ENCODE measurements at regions not wholly inside any gene's neighbourhood (a gene's known extent, or its start where the extent isn't known, plus 50 kb on each side); places are given as distances from the start of the nearest gene placed in this dataset.
A peak's percentile ranks its signal among the peaks of the same experiment; 100 is the strongest.
"Not testable (repeated sequence)": the region's sequence is repeated elsewhere in the genome, so short reads cannot be mapped to it uniquely, and the experiment has no call there.

- intact Hi-C loops (cut with DNase I) = no loop called here
- no peak for ATAC-seq (ENCODE audit: poor library complexity)
- no peak for DNase-seq
Observed at GRCh38 chr1:213511173-213511572, 460.1 kb downstream of the RPS6KC1 start.

- no peak for ATAC-seq (ENCODE audit: poor library complexity)
- DNase-seq = no peak
- intact Hi-C loops (cut with DNase I) = no loop called here
Observed at GRCh38 chr1:213512316-213512715, 461.3 kb downstream of the RPS6KC1 start.

GRCh38 chr1:213513006-213513405, 462.0 kb downstream of the RPS6KC1 start:
- DNase-seq = no peak
- no peak for ATAC-seq (ENCODE audit: poor library complexity)
- intact Hi-C loops (cut with DNase I) = no loop called here

- ATAC-seq (ENCODE audit: poor library complexity); intact Hi-C loops (cut with DNase I); DNase-seq: not testable (repeated sequence)
Observed at GRCh38 chr1:213514408-213515179, 463.6 kb downstream of the RPS6KC1 start.

GRCh38 chr1:213519098-213519497, 468.1 kb downstream of the RPS6KC1 start:
- intact Hi-C loops (cut with DNase I) = no loop called here
- DNase-seq (no peak), ATAC-seq (ENCODE audit: poor library complexity) (no peak)

- intact Hi-C loops (cut with DNase I) = no loop called here
- DNase-seq (no peak), ATAC-seq (ENCODE audit: poor library complexity) (no peak)
Observed at GRCh38 chr1:213521206-213521605, 466.6 kb upstream of the PROX1 start.

GRCh38 chr1:213523781-213524398, 463.9 kb upstream of the PROX1 start:
- ATAC-seq (ENCODE audit: poor library complexity) (peak; percentile 89), DNase-seq (peak; percentile 44)
- intact Hi-C loops (cut with DNase I) = no loop called here

- intact Hi-C loops (cut with DNase I) = no loop called here
- ATAC-seq (ENCODE audit: poor library complexity) (no peak), DNase-seq (no peak)
Observed at GRCh38 chr1:213526306-213526705, 461.5 kb upstream of the PROX1 start.

GRCh38 chr1:213530611-213531320, 457.0 kb upstream of the PROX1 start:
- DNase-seq (no peak), ATAC-seq (ENCODE audit: poor library complexity) (peak; percentile 82)
- intact Hi-C loops (cut with DNase I) = no loop called here

GRCh38 chr1:213531369-213532310, 456.1 kb upstream of the PROX1 start:
- intact Hi-C loops (cut with DNase I) = no loop called here
- no peak for DNase-seq
- ATAC-seq (ENCODE audit: poor library complexity) = no peak

GRCh38 chr1:213533125-213533524, 454.6 kb upstream of the PROX1 start:
- intact Hi-C loops (cut with DNase I) = no loop called here
- DNase-seq (no peak), ATAC-seq (ENCODE audit: poor library complexity) (no peak)

- DNase-seq (no peak), ATAC-seq (ENCODE audit: poor library complexity) (no peak)
- intact Hi-C loops (cut with DNase I) = no loop called here
Observed at GRCh38 chr1:213535679-213536078, 452.1 kb upstream of the PROX1 start.

GRCh38 chr1:213538251-213538650, 449.5 kb upstream of the PROX1 start:
- ATAC-seq (ENCODE audit: poor library complexity) (no peak), DNase-seq (no peak)
- intact Hi-C loops (cut with DNase I) = no loop called here

GRCh38 chr1:213539464-213539863, 448.3 kb upstream of the PROX1 start:
- ATAC-seq (ENCODE audit: poor library complexity) (no peak), DNase-seq (no peak)
- intact Hi-C loops (cut with DNase I) = no loop called here

GRCh38 chr1:213541641-213542040, 446.1 kb upstream of the PROX1 start:
- ATAC-seq (ENCODE audit: poor library complexity) (no peak), DNase-seq (no peak)
- intact Hi-C loops (cut with DNase I) = no loop called here

- DNase-seq; intact Hi-C loops (cut with DNase I); ATAC-seq (ENCODE audit: poor library complexity): not testable (repeated sequence)
Observed at GRCh38 chr1:213545181-213545580, 442.6 kb upstream of the PROX1 start.

- DNase-seq = no peak
- intact Hi-C loops (cut with DNase I) = no loop called here
Observed at GRCh38 chr1:213549982-213550381, 437.8 kb upstream of the PROX1 start.

GRCh38 chr1:213550804-213551203, 437.0 kb upstream of the PROX1 start:
- ATAC-seq (ENCODE audit: poor library complexity) (no peak), DNase-seq (no peak)
- intact Hi-C loops (cut with DNase I) = no loop called here

More at GRCh38 chr1:213549982-213550381, 437.8 kb upstream of the PROX1 start:
- peak; percentile 67 for ATAC-seq (ENCODE audit: poor library complexity)

- no peak for DNase-seq
- ATAC-seq (ENCODE audit: poor library complexity) = no peak
- intact Hi-C loops (cut with DNase I) = no loop called here
Observed at GRCh38 chr1:213552045-213552444, 435.7 kb upstream of the PROX1 start.
